ENCODE measurements at regions not wholly inside any gene's neighbourhood (a gene's known extent, or its start where the extent isn't known, plus 50 kb on each side); places are given as distances from the start of the nearest gene placed in this dataset.
A peak's percentile ranks its signal among the peaks of the same experiment; 100 is the strongest.

DNA sequence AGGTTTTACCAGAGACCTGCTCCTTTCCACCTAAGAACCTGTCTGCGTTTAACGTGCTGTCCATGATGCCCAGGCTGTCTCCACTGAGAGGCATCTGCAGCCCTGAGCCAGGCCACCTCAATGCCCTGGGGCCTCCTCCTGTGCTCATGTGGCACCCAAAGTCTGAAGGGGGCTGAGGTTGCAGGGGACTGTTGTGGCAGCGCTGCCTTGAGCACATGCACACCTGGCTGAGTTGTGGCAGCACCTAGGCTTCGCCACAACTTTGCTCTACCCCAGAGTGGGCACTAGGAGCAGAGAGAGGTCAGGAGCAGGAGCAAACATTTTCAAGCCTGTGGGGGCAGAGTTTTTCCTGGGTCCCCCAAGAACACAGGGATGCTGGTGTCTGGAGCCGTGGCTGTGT, 1527.1 kb downstream of the PLA2G4A start:
- H3K4me3 ChIP-seq (ENCODE audit: low read depth, low read length), result no peak overlapping the region
- no peak for DNase-seq (ENCODE audit: low read depth)

DNA sequence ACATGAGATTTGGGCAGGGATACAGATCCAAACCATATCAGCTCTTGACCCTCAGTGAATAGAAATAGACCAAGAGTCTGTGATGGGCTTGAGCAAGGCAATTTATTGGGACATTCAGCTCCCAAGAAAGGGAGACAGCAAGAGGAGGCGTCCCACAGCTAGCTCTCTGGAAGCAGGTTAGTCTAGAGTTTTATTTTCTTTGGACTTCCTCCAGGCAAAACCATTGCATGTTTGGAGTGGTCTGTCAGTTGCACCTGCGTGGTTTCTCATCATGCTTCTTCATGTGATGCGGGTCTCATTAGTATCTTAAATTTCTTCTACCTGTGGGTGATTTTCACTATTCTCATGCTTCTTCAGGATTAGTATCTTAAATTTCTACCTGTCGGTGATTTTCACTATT, 1530.6 kb downstream of the PLA2G4A start:
- DNase-seq (ENCODE audit: low read depth), result no peak
- H3K4me3 ChIP-seq (ENCODE audit: low read depth, low read length), result no peak overlapping the region

DNA sequence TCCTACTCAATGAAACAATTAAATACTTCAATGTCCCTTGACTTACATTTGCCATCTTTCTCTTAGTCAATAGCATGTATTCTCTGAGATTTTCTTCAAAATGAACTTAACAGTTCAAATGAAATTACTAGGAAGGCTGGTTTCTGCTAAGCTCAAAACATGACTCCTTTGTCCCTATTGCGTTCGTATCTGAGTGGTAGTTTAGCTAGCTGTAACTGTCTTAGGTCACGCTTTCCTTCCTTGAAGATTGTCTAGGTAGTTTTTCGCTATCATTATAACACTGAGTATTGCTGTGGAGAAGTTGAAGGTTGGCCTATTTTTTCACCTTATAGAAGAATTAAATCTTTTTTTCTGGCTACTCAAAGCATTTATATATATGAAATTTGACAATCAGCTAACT, 1535.2 kb downstream of the PLA2G4A start:
- no peak overlapping the region for H3K4me3 ChIP-seq (ENCODE audit: low read depth, low read length)
- no peak for DNase-seq (ENCODE audit: low read depth)

DNA sequence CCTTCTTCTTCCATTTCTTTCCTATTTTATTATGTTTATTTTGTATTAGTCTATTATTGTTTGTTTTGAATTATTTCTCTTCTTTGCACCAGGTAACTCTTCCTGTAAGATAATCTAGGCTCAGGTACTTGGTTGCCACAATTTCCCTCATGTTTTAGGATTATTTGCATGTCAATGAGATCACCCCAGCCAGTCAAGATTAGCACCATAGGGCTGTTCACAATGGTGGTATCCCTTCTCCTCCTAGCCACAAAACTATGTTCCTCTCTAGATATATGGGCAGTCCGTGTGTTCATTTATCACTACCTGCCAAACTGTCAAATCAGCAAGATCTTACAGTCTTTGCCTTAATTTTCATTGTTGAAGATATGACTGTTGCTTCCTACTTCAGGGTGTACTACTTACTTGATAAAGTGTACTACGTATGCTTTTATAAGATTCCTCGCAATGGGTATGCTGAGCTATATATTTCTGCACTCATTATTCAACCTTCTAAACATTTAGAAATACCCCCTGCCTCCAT, 1536.2 kb downstream of the PLA2G4A start:
- DNase-seq (ENCODE audit: low read depth), result no peak
- H3K4me3 ChIP-seq (ENCODE audit: low read depth, low read length), result no peak overlapping the region

DNA sequence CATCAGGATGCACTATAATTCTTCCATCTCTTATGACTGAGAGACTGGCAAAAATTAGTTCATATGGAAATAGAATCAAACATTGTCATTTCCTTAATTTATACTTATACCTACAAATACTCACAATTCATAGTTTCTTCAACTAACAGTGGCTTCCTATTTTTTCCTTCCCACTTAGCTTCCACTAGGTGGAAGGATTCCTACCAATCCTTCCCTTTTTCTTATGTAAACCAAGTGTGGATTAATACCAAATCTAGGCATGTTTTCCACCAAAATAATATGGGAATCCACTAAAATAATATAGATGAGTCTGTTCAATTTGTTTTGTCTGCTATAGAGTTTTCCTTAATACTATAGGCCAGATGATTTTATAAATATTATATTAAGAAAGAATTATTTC, 1537.1 kb downstream of the PLA2G4A start:
- H3K4me3 ChIP-seq (ENCODE audit: low read depth, low read length), result no peak overlapping the region
- DNase-seq (ENCODE audit: low read depth), result no peak

DNA sequence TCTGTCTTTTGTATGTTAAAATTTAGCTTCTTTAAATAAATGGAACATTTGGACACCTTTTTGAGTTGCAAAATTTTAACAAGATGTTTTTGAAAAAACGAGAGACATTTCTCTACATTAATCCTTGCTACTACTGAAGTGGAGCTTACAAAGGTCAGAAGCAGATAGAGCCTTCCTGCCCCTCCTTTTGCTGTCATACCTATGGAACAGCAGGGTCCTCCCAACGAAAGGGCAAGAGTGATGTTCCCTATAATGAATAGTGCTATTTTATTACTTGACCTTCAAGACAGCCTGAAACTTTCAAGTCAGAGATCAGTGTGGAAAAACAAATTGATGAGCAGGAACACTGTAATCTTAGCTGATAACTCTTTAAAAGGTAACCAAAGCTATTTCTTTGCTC, 1538.9 kb downstream of the PLA2G4A start:
- no peak overlapping the region for H3K4me3 ChIP-seq (ENCODE audit: low read depth, low read length)
- DNase-seq (ENCODE audit: low read depth), result no peak

DNA sequence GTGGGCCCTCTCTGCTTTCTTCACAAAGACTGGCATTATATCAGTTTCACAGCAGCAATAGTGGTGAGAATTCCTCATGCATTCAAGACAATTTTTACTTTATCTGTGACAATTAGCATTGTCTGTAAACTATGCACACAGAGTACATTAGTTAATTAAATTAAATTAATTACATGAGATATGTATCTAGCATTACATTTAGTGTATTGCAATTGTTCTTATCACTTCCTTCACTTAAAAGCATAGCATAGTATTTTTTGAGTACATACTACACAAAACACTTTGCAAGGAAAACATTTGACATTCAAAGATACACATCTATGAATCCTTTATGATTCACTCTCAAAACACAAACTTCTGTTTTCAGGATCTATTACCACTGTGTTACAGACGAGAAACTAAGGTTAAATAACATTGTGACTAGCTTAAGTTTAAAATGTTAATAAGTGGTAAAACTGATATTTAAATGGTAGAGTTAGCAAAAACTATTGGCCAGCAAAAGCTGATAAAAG, 1542.6 kb downstream of the PLA2G4A start:
- H3K4me3 ChIP-seq (ENCODE audit: low read depth, low read length), result no peak overlapping the region
- no peak for DNase-seq (ENCODE audit: low read depth)

DNA sequence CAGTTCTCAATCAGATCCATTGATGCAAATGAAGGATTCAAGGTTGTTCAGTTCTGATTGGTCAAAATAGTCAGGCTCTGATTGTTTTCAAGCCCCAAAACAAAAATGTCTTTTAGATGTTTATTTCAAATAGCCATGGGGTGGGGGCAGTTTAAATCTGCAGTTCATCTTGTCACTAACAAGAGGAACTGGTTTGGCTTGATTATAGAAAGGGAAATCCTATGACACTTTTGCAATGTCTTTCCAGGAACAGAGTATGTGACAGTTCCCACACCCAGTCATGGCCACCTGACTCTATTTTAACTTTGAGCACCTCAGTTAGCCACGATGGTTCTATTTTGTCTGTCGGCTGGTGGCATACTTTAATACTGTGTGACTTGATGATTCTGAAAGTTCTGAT, 1544.1 kb downstream of the PLA2G4A start:
- H3K4me3 ChIP-seq (ENCODE audit: low read depth, low read length), result no peak overlapping the region
- no peak for DNase-seq (ENCODE audit: low read depth)

DNA sequence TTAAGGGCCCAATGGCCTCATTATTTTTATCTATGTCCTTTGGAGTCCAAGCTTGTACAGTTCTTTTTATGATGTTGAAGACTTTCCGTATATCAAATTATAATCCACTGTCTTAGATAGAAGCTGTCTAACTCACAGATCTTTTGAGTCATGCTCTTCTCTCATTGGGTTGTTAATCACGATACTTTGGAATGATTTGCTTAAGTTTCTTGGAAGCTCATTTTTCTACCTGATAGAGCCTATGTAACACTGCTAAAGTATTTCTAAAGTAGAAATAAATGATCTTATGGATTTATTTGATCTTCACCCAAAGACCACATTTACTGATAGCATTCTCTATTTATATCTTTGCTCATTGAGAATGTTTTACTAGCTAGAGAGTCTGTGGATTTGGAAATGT, 1554.1 kb downstream of the PLA2G4A start:
- no peak for DNase-seq (ENCODE audit: low read depth)
- H3K4me3 ChIP-seq (ENCODE audit: low read depth, low read length), result no peak overlapping the region

DNA sequence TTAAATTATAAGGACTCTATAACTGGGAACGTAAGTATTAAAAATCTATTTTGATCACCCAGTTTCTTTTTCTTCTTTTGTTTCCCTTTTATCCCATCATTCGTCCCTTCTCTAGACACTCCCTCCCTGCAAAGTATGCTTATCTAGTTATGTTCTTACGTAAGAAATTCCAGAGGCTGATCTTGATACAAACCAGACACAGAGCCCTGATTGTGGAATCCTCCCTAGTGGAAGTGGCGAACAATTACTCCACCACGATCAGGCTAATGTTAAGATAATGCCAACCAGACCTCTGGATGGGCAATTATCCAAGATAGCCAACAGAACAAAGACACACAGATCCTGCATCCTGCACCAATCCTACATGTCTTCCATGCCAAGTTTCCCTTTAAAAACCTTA, 1557.4 kb downstream of the PLA2G4A start:
- no peak for DNase-seq (ENCODE audit: low read depth)
- H3K4me3 ChIP-seq (ENCODE audit: low read depth, low read length), result no peak overlapping the region

DNA sequence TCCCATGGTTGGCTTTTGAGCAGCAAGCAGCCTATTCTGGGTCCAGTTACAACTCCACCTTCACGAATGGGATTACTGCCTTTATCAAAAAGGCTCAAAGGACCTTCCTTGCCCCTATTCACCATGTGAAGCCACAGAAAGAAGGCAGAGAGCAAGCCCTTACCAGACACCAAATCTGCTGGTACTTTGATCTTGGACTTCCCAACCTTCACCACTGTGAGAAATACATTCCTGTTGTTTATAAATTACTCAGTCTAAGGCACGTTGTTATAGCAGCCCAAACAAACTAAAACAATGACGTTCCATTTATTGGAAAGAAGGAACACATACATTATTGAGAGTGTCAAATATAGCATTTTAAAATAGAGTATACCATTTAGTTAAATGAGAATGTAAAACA, 1557.9 kb downstream of the PLA2G4A start:
- no peak overlapping the region for H3K4me3 ChIP-seq (ENCODE audit: low read depth, low read length)
- no peak for DNase-seq (ENCODE audit: low read depth)

DNA sequence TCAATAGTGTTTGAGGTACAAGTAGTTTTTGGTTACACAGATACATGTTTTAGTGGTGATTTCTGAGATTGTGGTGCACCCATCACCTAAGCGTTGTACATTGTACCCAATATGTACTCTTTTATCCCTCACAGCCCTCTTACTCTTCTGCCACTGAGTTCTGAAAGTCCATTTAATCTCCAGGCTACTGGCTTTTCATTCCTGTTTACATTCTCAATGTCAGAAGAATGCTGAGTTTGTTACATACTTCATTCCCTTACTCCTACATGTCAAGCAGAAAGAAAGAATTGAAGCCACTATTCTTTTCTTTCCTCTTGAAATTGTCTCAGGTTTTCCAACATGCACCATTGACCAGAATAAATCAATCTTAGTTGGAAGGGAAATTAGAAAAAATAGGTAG, 1565.9 kb downstream of the PLA2G4A start:
- no peak for DNase-seq (ENCODE audit: low read depth)
- no peak overlapping the region for H3K4me3 ChIP-seq (ENCODE audit: low read depth, low read length)

DNA sequence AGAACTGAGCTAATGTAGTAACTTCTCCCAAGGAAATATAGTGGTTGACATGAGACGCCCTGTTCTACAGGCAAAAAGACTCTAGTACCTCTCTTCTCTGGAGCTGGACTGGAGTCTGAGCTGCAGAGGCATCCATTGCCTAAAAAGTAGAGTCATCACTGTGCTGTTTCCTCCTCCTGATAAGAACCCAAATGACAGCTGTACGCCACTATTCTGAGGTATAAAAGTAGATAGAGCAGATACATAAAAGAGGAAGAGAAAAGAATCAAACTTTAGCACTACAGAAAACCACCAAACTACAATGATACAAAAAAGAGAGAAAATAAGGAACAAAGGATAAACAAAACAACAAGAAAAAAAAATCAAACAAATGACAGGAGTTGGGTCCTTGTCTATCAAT, 1568.8 kb downstream of the PLA2G4A start:
- no peak overlapping the region for H3K4me3 ChIP-seq (ENCODE audit: low read depth, low read length)
- no peak for DNase-seq (ENCODE audit: low read depth)

DNA sequence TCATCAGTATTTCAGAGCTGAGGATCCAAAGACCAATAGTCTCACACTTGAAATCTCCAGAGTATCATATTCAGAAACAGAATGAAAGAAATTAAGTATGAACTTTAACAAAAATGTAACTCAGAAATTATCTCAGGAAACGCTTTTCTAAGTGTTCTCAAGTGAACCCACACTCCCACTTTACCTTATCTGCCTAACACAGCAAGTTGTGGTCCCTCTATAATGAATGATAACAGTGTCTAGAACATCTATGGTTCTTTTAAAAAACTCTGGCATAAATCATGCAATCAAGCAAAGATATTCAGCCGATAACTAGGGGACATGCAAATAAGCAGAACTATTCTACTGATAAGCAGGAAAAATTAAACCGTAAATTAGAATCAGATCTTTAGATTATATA, 1574.2 kb downstream of the PLA2G4A start:
- H3K4me3 ChIP-seq (ENCODE audit: low read depth, low read length), result no peak overlapping the region
- DNase-seq (ENCODE audit: low read depth), result no peak

DNA sequence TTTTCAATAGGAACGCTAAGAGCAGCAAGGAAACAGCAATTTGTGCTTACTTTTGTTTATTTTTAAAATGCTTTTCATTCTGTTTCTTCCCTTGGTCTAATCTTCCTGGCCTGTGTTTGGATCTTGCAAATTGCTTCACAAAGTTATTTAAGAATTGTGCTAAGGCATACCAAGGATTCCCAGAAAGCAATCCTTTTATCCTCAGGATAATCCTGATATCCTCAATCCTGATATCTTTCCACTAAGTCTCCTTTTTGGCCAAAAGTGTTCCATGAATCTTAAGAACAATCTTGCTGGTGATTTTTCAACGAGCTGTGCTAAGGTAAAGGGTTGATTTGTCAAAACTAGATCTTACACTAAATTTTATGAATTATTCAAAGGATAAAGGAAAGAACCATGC, 1577.9 kb downstream of the PLA2G4A start:
- no peak for DNase-seq (ENCODE audit: low read depth)
- no peak overlapping the region for H3K4me3 ChIP-seq (ENCODE audit: low read depth, low read length)

DNA sequence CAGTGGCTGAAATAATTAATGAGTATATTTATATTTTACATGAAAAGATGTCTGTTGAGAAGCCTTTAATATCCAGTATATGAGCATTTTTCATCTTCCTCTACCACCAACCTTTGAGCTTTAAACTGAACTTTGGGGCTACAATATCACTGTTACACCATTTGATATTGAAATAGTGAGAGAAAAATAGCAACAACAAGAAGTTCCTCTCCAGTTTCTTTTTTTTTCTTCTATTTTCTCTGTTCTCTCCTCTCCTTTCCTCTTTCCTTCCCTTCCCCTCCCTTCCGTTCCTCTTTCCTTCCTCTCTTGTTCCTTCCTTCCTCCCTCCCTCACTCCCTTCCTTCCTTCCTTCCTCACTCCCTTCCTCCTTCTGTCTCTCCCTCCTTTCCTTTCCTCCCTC, 1591.4 kb downstream of the PLA2G4A start:
- H3K4me3 ChIP-seq (ENCODE audit: low read depth, low read length), result no peak overlapping the region
- no peak for DNase-seq (ENCODE audit: low read depth)

DNA sequence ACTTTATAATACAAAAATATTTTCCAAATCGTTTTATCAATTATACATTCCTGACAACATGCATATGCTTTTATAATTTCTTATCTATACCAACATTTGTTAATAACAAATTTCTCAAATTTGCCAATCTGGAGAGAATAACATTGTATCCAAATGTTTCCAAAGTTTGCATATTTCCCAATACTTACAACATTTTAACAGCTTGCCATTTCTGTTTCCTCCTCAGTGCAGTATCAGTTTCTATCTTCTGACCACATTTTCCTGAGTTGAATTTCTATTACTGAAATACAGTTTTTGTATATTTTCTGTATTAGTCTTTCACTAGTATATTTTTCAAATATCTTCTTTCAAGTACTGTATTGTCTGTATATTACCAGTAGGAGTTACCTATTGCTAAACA, 1594.3 kb downstream of the PLA2G4A start:
- no peak overlapping the region for H3K4me3 ChIP-seq (ENCODE audit: low read depth, low read length)
- DNase-seq (ENCODE audit: low read depth), result no peak

DNA sequence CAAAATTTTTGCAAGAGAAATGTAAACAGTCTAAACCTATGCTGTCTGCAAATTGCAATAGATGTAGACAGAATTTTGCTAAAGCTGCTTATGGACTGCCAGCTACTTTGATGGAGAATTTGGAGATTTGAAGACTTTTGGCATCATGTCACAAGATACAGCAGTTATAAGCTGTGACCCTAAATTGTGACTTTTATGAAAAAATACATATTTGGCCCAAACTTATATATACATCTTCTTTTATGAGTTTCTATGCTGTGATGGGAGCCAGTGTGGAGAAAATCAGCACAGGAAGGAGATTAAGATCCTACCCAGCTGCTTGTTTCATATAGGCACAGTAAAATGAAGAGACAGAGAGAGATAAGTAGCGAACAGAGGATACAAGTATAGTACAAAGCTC, 1595.4 kb downstream of the PLA2G4A start:
- no peak for DNase-seq (ENCODE audit: low read depth)
- no peak overlapping the region for H3K4me3 ChIP-seq (ENCODE audit: low read depth, low read length)

DNA sequence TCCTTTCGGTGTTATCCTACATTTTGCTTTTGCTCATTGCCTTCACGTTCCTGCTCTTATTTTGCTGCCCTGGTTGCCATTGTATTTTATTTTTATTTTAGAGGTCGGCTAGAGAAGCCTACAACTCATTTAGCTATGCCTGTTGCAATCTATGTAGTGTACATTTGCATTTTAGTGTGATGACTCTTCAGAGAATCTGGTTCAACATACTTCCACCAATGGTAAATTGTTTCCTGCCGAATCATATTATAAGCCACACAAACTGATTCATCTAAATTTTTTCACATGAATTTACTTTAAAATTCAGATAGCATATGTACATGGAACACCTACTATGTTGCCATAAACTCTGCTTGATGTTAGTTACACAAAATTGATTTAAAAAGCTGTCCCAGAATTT, 1596.9 kb downstream of the PLA2G4A start:
- DNase-seq (ENCODE audit: low read depth), result peak; percentile 55
- H3K4me3 ChIP-seq (ENCODE audit: low read depth, low read length), result no peak overlapping the region

DNA sequence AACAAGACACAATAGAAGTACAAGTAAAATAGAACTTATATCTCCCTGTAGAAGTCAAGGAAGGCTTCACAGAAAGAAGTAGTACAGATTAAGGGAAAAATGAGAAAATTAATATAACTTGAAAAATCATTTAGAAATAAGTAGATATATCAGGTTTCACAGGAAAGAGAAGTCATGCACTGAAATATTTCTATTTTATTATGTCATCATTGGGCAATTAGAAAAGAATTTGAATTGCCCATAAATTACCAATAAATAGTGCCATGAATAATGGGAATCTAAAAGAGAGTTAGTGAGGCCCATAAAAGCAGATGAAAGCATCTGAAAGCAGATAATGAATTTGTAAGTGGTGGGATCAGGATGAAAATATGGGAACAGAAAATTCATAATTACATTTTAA, 1597.8 kb downstream of the PLA2G4A start:
- no peak overlapping the region for H3K4me3 ChIP-seq (ENCODE audit: low read depth, low read length)
- DNase-seq (ENCODE audit: low read depth), result no peak

DNA sequence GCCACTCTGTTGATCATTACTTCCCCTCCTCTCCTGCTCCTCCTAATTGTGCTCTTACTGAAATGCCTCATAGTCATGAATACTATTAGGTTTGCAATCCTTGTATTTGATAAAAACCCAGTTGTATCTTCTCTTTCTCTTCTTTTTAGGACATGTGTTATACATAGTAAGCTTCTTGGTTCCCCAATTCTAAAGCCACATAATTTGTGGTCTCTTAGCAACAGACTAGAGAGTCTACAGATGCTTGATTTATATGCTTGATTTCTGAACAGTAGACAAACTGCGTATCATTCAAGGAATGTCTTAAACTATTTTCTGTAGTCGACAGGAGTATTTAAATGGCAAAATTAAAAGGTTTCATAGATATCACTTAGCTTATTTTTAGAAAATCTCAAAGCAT, 1598.9 kb downstream of the PLA2G4A start:
- H3K4me3 ChIP-seq (ENCODE audit: low read depth, low read length), result no peak overlapping the region
- DNase-seq (ENCODE audit: low read depth), result no peak

DNA sequence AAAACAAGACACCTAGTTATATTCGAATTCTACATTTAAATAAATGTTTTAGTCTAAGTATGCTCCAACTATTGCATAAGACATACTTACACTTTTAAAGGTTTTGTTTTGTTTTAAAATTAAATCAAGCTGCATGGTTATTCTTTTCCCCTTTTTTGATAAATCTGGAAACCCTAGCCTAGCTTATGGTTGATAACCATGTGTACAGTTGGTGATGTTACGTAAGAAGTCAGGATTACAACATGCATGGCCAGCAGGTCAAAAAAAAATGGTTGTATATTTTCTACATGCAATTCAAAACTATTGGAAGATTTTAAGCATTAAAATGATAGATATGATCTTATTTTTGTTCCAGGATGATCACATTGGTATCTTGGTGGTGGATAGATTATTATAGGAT, 1600.6 kb downstream of the PLA2G4A start:
- no peak for DNase-seq (ENCODE audit: low read depth)
- H3K4me3 ChIP-seq (ENCODE audit: low read depth, low read length), result no peak overlapping the region

Data from skeletal muscle cell (primary cell).